Right ventricle myocardium inferior (tissue), 1 donor: ENCODE measurements at regions not wholly inside any gene's neighbourhood (a gene's known extent, or its start where the extent isn't known, plus 50 kb on each side); places are given as distances from the start of the nearest gene placed in this dataset.
A peak's percentile ranks its signal among the peaks of the same experiment; 100 is the strongest.

Experiments
- ATAC-seq: fragments of 200-7000 bp; cut with Tn5 transposase; one replicate; pipeline ENCODE4 v1.9.1; 2020; ENCODE audit warnings: mild to moderate bottlenecking, moderate library complexity
- DNase-seq: peaks from one replicate; pipeline ENCODE4 v3.0.0; 2021; ENCODE audit errors: missing footprints
- intact Hi-C: fragments of 100-400 bp; cut with DNase I; formaldehyde crosslinking; loops from one replicate; pipeline ENCODE4 v1.11.0; 2022
- donor health status: DM: no; HTN: yes; CAD: no; lungs with severe emphysema.

DNA sequence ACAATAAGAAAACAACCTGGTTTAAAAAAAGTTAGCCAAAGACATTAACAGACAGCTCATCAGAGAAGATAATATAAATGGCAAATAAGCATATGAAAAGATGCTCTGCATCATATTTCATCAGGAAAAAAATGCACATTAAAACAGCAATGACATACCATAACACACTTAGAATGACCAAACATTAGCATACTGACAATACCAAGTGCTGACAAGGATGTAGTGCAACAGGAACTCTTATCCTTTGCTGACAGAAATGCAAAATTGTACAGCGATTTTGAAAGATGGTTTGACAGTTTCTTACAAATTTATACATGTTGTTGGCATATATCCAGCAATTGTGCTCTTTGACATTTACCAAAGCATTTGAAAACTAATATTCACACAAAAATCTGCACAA lies 573.0 kb downstream of the FSCB start:
- intact Hi-C loops = no loop called here
- ATAC-seq (no peak), DNase-seq (no peak)

- intact Hi-C loops = no loop called here
- ATAC-seq (no peak), DNase-seq (peak; percentile 4)
These were observed 592.9 kb downstream of the FSCB start for GRCh38 chr14:43914041-43914693.

DNA sequence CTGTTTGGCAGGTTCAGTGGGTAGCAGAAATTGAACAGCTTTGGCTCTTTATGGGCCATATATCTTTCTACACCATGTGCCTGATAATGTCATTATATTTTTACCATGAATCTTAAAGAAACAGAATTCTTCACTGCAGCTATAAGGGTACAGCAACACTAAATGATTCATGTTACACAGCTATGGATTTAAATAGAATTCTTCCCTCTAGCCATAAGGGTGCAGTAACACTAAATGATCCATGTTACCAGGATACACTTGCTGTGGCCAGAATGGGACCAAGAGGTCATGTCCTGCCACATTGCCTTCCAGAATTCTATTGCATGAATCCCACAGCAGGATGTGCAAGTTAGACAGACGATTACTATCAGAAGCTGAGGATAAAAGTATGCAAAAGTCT lies 603.9 kb downstream of the FSCB start:
- ATAC-seq (no peak), DNase-seq (no peak)
- intact Hi-C loops = no loop called here

DNA sequence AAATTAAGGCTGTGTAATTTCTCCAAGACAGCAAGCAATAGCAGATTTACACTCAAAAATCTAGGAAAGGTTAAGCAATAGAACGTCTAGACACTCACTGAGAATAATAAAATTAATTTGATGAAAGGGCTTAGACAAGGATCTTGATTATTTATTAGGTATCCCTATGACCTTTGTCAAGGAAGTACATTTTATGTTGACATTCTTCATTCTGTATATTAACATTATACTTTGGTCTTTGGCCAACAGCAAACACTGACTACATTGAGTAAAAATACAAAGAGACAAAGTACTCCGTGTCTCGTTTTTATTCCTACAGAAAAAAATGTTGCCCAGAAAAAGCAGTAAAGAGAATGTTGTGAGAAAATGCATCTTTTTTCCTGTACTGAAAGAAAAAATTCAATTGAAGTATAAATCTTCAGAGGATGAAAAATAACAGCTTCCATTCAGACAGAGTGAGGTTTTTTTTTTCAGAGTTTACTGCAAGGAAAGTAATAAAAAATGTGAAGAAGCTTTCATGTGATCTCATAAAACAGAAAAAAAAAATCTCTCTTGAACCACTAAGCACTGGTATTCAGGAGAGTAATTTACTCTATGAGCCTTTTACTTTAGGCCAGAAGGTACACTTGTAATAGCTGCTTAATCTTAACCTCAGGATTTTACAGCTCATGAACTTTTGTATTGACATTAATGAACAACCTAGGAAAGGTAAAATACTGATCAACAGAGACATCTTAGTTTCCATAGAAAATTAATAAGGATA lies 605.0 kb downstream of the FSCB start:
- ATAC-seq (no peak), DNase-seq (no peak)
- intact Hi-C loops = no loop called here

- ATAC-seq (no peak), DNase-seq (no peak)
These were observed 606.9 kb downstream of the FSCB start for GRCh38 chr14:43900173-43900655.

GRCh38 chr14:43898687-43899086 lies 608.4 kb downstream of the FSCB start:
- ATAC-seq = no peak
- intact Hi-C loops = no loop called here
- DNase-seq = no peak

More at GRCh38 chr14:43900173-43900655, 606.9 kb downstream of the FSCB start:
- intact Hi-C loops = no loop called here

DNA sequence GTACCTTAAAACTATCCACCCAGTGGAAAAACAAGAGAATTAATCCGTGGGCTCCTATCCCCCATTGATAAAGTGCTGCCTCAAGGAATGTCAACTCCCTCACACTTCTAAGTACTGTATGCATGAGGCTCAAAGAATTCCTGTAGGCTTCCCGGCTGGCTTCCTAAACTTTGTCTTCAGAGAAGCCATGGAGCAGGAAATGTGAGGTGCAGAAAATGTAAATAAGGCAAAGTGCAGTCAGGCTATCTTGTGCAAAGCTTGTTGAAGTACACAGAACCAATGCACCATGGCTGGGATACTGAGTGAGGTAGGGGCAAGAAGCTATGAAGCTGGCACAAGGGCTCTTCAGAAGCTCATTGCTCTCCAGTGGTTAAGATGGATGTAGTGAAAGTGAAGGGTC lies 611.0 kb downstream of the FSCB start:
- intact Hi-C loops = no loop called here
- ATAC-seq = no peak

DNA sequence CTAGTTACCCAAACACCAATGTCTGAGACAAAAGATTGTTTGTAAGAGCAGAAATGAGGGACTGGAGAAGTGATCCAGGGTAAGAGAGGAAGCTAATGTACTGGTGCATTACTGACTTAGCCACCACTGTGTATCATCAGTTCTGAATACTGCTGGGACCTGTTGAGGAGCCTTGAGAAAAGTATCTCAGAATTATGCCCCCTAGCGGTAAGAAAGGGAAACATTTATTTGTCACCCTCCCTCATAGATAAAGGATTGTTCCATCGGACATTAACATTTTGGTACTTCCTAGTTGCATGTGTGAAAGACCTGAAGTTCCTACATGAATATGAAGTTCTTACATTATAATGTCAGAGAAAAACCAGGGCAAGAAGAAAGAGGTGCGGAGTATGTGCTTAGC lies 612.5 kb downstream of the FSCB start:
- intact Hi-C loops = no loop called here
- no peak for ATAC-seq
- no peak for DNase-seq

More for the DNA sequence above, 611.0 kb downstream of the FSCB start:
- no peak for DNase-seq

DNA sequence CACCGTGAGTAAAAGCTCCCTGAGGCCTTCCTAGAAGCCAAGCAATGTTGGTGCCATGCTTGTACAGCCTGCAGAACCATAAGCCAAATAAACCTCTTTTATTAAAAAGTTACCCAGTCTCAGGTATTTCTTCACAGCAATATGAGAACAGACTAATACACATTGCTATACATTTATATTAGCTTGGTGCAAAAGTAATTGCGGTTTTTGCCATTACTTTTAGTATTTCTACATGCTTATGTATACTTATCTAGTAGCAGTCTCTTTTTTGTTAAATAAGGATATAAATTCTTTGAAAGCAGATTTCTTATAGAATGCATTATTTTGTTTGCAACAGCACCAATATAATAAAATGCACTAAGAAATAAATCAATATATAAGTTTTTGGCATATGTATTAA lies 619.6 kb downstream of the FSCB start:
- ATAC-seq = no peak
- intact Hi-C loops = no loop called here
- no peak for DNase-seq

DNA sequence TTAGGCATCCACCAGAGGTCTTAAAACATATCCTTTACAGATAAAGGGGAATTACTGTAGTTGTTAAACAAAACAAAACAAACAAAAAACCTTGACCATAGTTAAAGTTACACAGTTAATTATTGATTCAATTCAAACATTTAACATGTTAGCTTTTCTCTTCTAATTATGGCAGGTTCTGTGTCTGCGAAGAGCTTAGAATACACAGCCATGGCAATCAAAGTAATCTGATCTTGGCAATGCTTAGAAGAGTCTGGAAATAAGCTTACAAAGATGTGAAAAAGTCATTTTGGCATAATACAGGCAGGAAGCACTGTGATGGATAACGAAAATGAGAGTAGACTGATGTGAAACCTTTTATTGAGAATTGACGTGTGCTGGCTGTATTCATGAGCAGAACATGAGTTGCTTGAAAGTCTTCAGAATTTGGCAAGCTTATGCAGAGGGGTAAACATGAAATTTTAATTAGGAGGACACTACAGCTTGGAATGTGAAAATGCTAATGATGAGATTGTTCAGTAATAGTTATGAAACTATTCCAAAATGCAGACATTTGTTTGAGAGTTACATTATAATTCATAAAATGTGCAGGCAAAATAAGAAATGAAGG lies 629.6 kb downstream of the FSCB start:
- ATAC-seq (no peak), DNase-seq (no peak)
- intact Hi-C loops = no loop called here

GRCh38 chr14:43872752-43873655 lies 634.1 kb downstream of the FSCB start:
- intact Hi-C loops = no loop called here
- DNase-seq (no peak), ATAC-seq (no peak)

- ATAC-seq (no peak), DNase-seq (no peak)
- intact Hi-C loops = no loop called here
These were observed 634.9 kb downstream of the FSCB start for GRCh38 chr14:43872222-43872621.

- intact Hi-C loops = no loop called here
- no peak for DNase-seq
These were observed 648.1 kb downstream of the FSCB start for GRCh38 chr14:43858981-43859380.

DNA sequence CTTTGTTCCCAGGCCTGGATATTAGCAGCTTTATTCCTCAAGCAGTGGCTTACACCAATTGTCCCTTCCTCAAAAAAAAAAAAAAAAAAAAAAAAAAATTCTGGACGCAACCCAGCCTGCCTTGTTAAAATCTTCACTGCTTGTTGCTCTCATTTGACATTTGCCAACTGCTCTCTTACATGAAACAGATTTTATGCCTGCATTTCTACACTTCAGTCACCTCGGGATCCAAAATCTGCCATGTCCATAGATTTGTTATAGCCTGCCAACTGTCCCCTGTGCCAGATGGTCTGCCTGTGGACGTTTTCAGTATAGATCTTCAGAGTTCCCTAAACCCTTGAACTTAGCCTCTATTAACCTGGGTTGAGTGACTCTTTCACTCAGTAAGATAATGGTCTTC lies 651.5 kb downstream of the FSCB start:
- ATAC-seq (no peak), DNase-seq (no peak)
- intact Hi-C loops = no loop called here

More at GRCh38 chr14:43858981-43859380, 648.1 kb downstream of the FSCB start:
- ATAC-seq = no peak

- no peak for DNase-seq
- intact Hi-C loops = no loop called here
- ATAC-seq = no peak
These were observed 653.5 kb downstream of the FSCB start for GRCh38 chr14:43853541-43853940.

DNA sequence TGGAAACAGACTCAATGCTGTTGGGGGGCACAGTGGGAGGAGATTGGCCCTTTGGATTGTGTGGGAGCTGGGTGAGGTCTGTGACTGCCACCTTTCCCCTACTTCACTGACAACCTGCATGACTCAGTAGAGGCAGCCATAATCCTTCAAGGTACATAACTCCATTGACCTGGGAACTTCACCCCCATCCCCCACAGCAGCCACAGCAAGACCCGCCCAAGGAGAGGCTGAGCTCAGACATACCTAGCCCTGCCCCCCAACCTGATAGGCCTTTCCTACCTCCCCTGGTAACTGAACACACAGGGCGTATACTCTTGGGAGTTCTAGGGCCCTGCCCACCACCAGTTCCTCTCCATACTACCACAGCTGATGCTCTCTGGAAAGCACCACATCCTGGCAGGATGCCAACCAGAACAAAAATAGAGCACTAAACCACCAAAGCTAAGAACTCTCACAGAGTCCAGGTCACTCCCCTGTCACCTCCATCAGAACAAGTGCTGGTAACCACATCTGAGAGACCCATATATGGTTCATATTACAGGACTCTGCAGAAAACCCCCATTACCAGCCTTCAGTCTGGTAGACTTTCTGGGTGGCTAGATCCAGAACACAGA lies 703.9 kb downstream of the FSCB start:
- intact Hi-C loops = no loop called here
- DNase-seq (no peak), ATAC-seq (no peak)

GRCh38 chr14:43795600-43796228 lies 711.4 kb downstream of the FSCB start:
- intact Hi-C loops = no loop called here
- DNase-seq = no peak
- ATAC-seq = no peak

GRCh38 chr14:43793579-43793978 lies 713.5 kb downstream of the FSCB start:
- no peak for DNase-seq
- no peak for ATAC-seq
- intact Hi-C loops = no loop called here
